ENCODE measurements at regions not wholly inside any gene's neighbourhood (a gene's known extent, or its start where the extent isn't known, plus 50 kb on each side); places are given as distances from the start of the nearest gene placed in this dataset.

GRCh38 chr10:62938672-62939071 is 122.5 kb upstream of the EGR2 start:
- TF ChIP-seq POLR2AphosphoS5 (IDR thresholded peaks at IDR 0.05; ENCODE audit: low read depth, low read length) (no peak), POU2F2 (IDR thresholded peaks at IDR 0.05; ENCODE audit: low read depth, low read length) (no peak)
